GM23338 (cell line): ENCODE measurements at regions not wholly inside any gene's neighbourhood (a gene's known extent, or its start where the extent isn't known, plus 50 kb on each side); places are given as distances from the start of the nearest gene placed in this dataset.

Experiments used
- ATAC-seq: fragments of 200-7000 bp; cut with Tn5 transposase; 3 replicates; pipeline ENCODE4 v1.9.1; 2020
- DNase-seq: peaks from one replicate; pipeline ENCODE4 v3.0.0-alpha.2; 2015; ENCODE audit warnings: low spot score
- H2AFZ ChIP-seq: fragments of 200-600 bp; sonication (generic); 2 replicates; pipeline ENCODE4 v1.8.0; 2016; ENCODE audit warnings: antibody characterized with exemption, mild to moderate bottlenecking, moderate library complexity
- H3F3A ChIP-seq: fragments of 200-600 bp; sonication (generic); replicated peaks from 2 replicates; pipeline ENCODE4 v1.8.0; 2017; ENCODE audit warnings: antibody characterized with exemption, mixed run types, low read depth
- H3K27ac ChIP-seq: fragments of 200-600 bp; sonication (generic); 2 replicates; pipeline ENCODE4 v1.6.1; 2016; ENCODE audit warnings: low read depth
- H3K27me3 ChIP-seq: fragments of 200-600 bp; sonication (generic); 2 replicates; pipeline ENCODE4 v1.8.0; 2016; ENCODE audit warnings: mild to moderate bottlenecking, mixed run types, moderate library complexity; ENCODE audit not compliant: insufficient read depth
- H3K36me3 ChIP-seq: fragments of 200-600 bp; sonication (generic); 2 replicates; pipeline ENCODE4 v1.8.0; 2016; ENCODE audit warnings: mild to moderate bottlenecking; ENCODE audit not compliant: insufficient read depth
- H3K4me1 ChIP-seq: fragments of 200-600 bp; sonication (generic); 2 replicates; pipeline ENCODE4 v1.8.0; 2016; ENCODE audit warnings: mild to moderate bottlenecking, moderate library complexity; ENCODE audit not compliant: insufficient read depth
- H3K4me2 ChIP-seq: fragments of 200-600 bp; sonication (generic); 2 replicates; pipeline ENCODE4 v1.7.1; 2017; ENCODE audit warnings: mixed run types
- H3K4me3 ChIP-seq: fragments of 200-600 bp; sonication (generic); 2 replicates; pipeline ENCODE4 v1.6.1; 2016; ENCODE audit warnings: mixed run types
- H3K79me2 ChIP-seq: fragments of 200-600 bp; sonication (generic); replicated peaks from 2 replicates; pipeline ENCODE4 v1.8.0; 2017; ENCODE audit warnings: mild to moderate bottlenecking; ENCODE audit not compliant: insufficient read depth
- H3K9me2 ChIP-seq: fragments of 200-600 bp; sonication (generic); 2 replicates; pipeline ENCODE4 v1.8.0; 2017; ENCODE audit not compliant: insufficient read depth
- H4K20me1 ChIP-seq: fragments of 200-600 bp; sonication (generic); replicated peaks from 2 replicates; pipeline ENCODE4 v1.8.0; 2017; ENCODE audit warnings: mild to moderate bottlenecking; ENCODE audit not compliant: insufficient read depth
- H3K27ac Mint-ChIP-seq: 2 replicates; pipeline ENCODE4 v1.8.0; 2020; ENCODE audit warnings: inconsistent platforms, mild to moderate bottlenecking, moderate library complexity, mixed read lengths
- H3K27me3 Mint-ChIP-seq: 3 replicates; pipeline ENCODE4 v1.8.0; 2022; ENCODE audit warnings: low read depth, mild to moderate bottlenecking, moderate library complexity, mixed read lengths, inconsistent platforms; ENCODE audit not compliant: insufficient read depth, poor library complexity
- H3K36me3 Mint-ChIP-seq: 3 replicates; pipeline ENCODE4 v1.8.0; 2021; ENCODE audit warnings: low read depth, mild to moderate bottlenecking, inconsistent platforms, moderate library complexity, mixed read lengths
- H3K4me1 Mint-ChIP-seq: 3 replicates; pipeline ENCODE4 v1.8.0; 2020; ENCODE audit warnings: mild to moderate bottlenecking, inconsistent platforms, mixed read lengths
- H3K4me3 Mint-ChIP-seq: 3 replicates; pipeline ENCODE4 v1.8.0; 2021; ENCODE audit warnings: moderate library complexity, mild to moderate bottlenecking, inconsistent platforms, mixed read lengths
- H3K9me3 Mint-ChIP-seq: 3 replicates; pipeline ENCODE4 v1.8.0; 2020; ENCODE audit warnings: moderate library complexity, mild to moderate bottlenecking, inconsistent platforms, mixed read lengths
- ETS1 ChIP-seq: IDR thresholded peaks from 2 replicates; pipeline ENCODE4 v1.6.1; 2016; ENCODE audit warnings: antibody characterized with exemption
- EZH2 ChIP-seq: fragments of 200-600 bp; sonication (generic); IDR thresholded peaks from one replicate; pipeline ENCODE4 v1.8.0; 2017; ENCODE audit warnings: antibody characterized with exemption, mild to moderate bottlenecking, low read depth; ENCODE audit not compliant: unreplicated experiment
- EZH2phosphoT487 ChIP-seq: fragments of 200-600 bp; sonication (generic); IDR thresholded peaks from one replicate; pipeline ENCODE4 v1.8.1; 2018; ENCODE audit warnings: antibody characterized with exemption; ENCODE audit not compliant: unreplicated experiment
- STAT1 ChIP-seq: IDR thresholded peaks from one replicate; pipeline ENCODE4 v1.6.1; 2016; ENCODE audit warnings: antibody characterized with exemption; ENCODE audit not compliant: unreplicated experiment
- ZNF114 ChIP-seq: fragments of 250-450 bp; sonication (Bioruptor Pico); IDR thresholded peaks from 2 replicates; pipeline ENCODE4 v1.5.0; 2020; ENCODE audit warnings: mild to moderate bottlenecking, moderate library complexity
- ZNF462 ChIP-seq: fragments of 250-450 bp; sonication (Bioruptor Pico); IDR thresholded peaks from 2 replicates; pipeline ENCODE4 v1.5.0; 2020; ENCODE audit warnings: mild to moderate bottlenecking, moderate library complexity

- TF ChIP-seq ZNF462 (CRISPR knock-in tag) (no peak), ZNF114 (CRISPR knock-in tag) (no peak), EZH2 (no peak), STAT1 (no peak), EZH2phosphoT487 (no peak)
Measured at GRCh38 chr6:102749210-102749971, 1355.9 kb downstream of the GRIK2 start (continued).

GRCh38 chr6:102746941-102747340, 1353.4 kb downstream of the GRIK2 start:
- ATAC-seq (no peak), DNase-seq (no peak)
- Histone ChIP-seq H3F3A (no peaks in the 10 kb centered on the region), H3K36me3 (no peaks in the 10 kb centered on the region), H3K4me2 (no peak overlapping the region), H4K20me1 (no peaks in the 10 kb centered on the region), H2AFZ (no peak overlapping the region), H3K4me3 (no peak overlapping the region), H3K4me1 (peaks cover 15% of the 10 kb centered on the region), H3K79me2 (no peaks in the 10 kb centered on the region), H3K9me2 (no peaks in the 10 kb centered on the region), H3K27me3 (no peaks in the 10 kb centered on the region), H3K27ac (no peak overlapping the region)
- no peak overlapping the region for H3K4me3 Mint-ChIP-seq
- no peaks in the 10 kb centered on the region for H3K36me3 Mint-ChIP-seq
- no peaks in the 10 kb centered on the region for H3K9me3 Mint-ChIP-seq
- H3K27ac Mint-ChIP-seq, result no peak overlapping the region
- TF ChIP-seq ETS1 (no peak), STAT1 (no peak)
- no peaks in the 10 kb centered on the region for H3K27me3 Mint-ChIP-seq
- H3K4me1 Mint-ChIP-seq, result peaks cover 16% of the 10 kb centered on the region; the same call in 2 of the 3 replicates
